ENCODE measurements at regions not wholly inside any gene's neighbourhood (a gene's known extent, or its start where the extent isn't known, plus 50 kb on each side); places are given as distances from the start of the nearest gene placed in this dataset.

DNA sequence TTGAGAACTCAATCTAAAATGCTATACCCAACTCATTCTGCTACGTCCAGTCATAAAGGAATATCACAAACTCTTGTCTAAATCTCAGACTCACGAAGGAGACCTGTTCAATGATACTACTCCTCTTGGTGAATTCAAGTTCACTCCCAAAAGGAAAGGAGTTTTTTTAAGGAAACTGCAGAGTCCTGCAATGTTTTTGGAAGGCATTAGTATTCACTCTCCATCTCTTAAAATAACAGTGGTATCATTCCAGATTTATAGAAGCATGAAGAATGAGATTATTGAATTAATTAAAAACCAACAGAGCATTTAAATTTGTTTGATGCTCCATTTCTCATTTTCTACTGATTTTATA, 73.4 kb downstream of the FOXD1 start:
- no peaks in the 10 kb centered on the region for H3K9me3 ChIP-seq (replicated peaks; ENCODE audit: control insufficient read depth, insufficient read depth, low read length)
- TF ChIP-seq GATA2 (IDR thresholded peaks at IDR 0.05; ENCODE audit: insufficient read depth, insufficient read length, low read depth, low read length) (no peak), EZH2 (IDR thresholded peaks at IDR 0.05; ENCODE audit: borderline replicate concordance, low read depth, low read length, severe bottlenecking) (no peak), POLR2AphosphoS5 (IDR thresholded peaks at IDR 0.05; ENCODE audit: insufficient read depth, low read depth, low read length) (no peak), JUN (IDR thresholded peaks at IDR 0.05; ENCODE audit: borderline replicate concordance, insufficient read depth, insufficient read length, low read depth) (no peak), CTCF (IDR thresholded peaks at IDR 0.05; ENCODE audit: extremely low read depth in 1 of 2, insufficient read depth in 1 of 2, low read depth in 1 of 2, low read length in 2 of 2) (no peak), MAX (IDR thresholded peaks at IDR 0.05; ENCODE audit: insufficient read depth, insufficient read length) (no peak), POLR2A (IDR thresholded peaks at IDR 0.05; ENCODE audit: low read depth, low read length) (no peak), FOS (IDR thresholded peaks at IDR 0.05; ENCODE audit: borderline replicate concordance, insufficient read depth, low read length) (no peak), MYC (IDR thresholded peaks at IDR 0.05; ENCODE audit: low read depth, low read length) (no peak)
- dilution Hi-C loops (cut with MboI; ENCODE audit: extremely low pct_ligation_motif_present, low sequenced_read_pairs) = no loop called here
- H3K4me2 ChIP-seq (ENCODE audit: insufficient read depth, low read length) = no peak overlapping the region
- ChIA-PET POLR2A (no interaction called here), CTCF (no interaction called here)
- no peaks in the 10 kb centered on the region for H4K20me1 ChIP-seq (replicated peaks; ENCODE audit: control insufficient read depth, extremely low read depth, insufficient read depth, low read length)
- BruUV-seq (replicated peaks) = no TSS peak
- intact Hi-C loops (cut with micrococcal nuclease) = no loop called here
- H2AFZ ChIP-seq (ENCODE audit: low read depth, low read length) = no peak overlapping the region
- H3K9ac ChIP-seq (replicated peaks; ENCODE audit: extremely low read depth, insufficient read depth, low read length) = no peak overlapping the region
- H3K4me3 ChIP-seq (replicated peaks in 1 of 3; ENCODE audit: insufficient read depth in 1 of 3, low read depth in 1 of 3, low read length in 3 of 3) = no peak overlapping the region
- H3K27me3 ChIP-seq (ENCODE audit: control insufficient read depth in 2 of 2, insufficient read depth in 2 of 2, low read length in 2 of 2) = peaks cover 18 to 25% of the 10 kb centered on the region in 2 experiments
- DNase-seq (ENCODE audit: low read depth, low spot score) (no peak), FAIRE-seq (no peak)
- no peaks in the 10 kb centered on the region for H3K9me1 ChIP-seq (replicated peaks; ENCODE audit: control insufficient read depth, extremely low read depth, insufficient read depth, low read length)
- no peaks in the 10 kb centered on the region for H3K36me3 ChIP-seq (ENCODE audit: control insufficient read depth in 2 of 2, extremely low read depth in 1 of 2, insufficient read depth in 2 of 2, low read length in 2 of 2)
- no peaks in the 10 kb centered on the region for H3K79me2 ChIP-seq (ENCODE audit: control insufficient read depth, insufficient read depth, low read length)
- H3K4me1 ChIP-seq (ENCODE audit: control insufficient read depth, extremely low read depth, insufficient read depth, low read length) = peaks cover 20% of the 10 kb centered on the region
- no peak overlapping the region for H3K27ac ChIP-seq (ENCODE audit: insufficient read depth, low read depth, low read length)
